Activated CD4-positive, alpha-beta T cell treated with anti-CD3 and anti-CD28 coated beads, Interleukin-2, amount 10 ng/mL, durations not matched to agents 24 days and 14 days (primary cell): ENCODE measurements at regions not wholly inside any gene's neighbourhood (a gene's known extent, or its start where the extent isn't known, plus 50 kb on each side); places are given as distances from the start of the nearest gene placed in this dataset.

ENCODE experiments used
- DNase-seq: peaks from one replicate; pipeline ENCODE4 v3.0.0; 2022
- H3K27ac Mint-ChIP-seq: one replicate; pipeline ENCODE4 v1.8.0; 2022; ENCODE audit warnings: mild to moderate bottlenecking, mixed read lengths
- H3K27me3 Mint-ChIP-seq: one replicate; pipeline ENCODE4 v1.8.0; 2022; ENCODE audit warnings: mixed read lengths
- H3K36me3 Mint-ChIP-seq: one replicate; pipeline ENCODE4 v1.8.0; 2022; ENCODE audit warnings: low read depth, mild to moderate bottlenecking, mixed read lengths
- H3K4me1 Mint-ChIP-seq: one replicate; pipeline ENCODE4 v1.8.0; 2021; ENCODE audit warnings: mixed read lengths
- H3K4me3 Mint-ChIP-seq: one replicate; pipeline ENCODE4 v1.8.0; 2022; ENCODE audit warnings: mild to moderate bottlenecking, moderate library complexity, mixed read lengths
- H3K9me3 Mint-ChIP-seq: one replicate; pipeline ENCODE4 v1.8.0; 2021; ENCODE audit warnings: mixed read lengths
- intact Hi-C: fragments of 100-400 bp; cut with micrococcal nuclease; formaldehyde crosslinking; loops from one replicate; pipeline ENCODE4 v1.15.1; 2023

DNA sequence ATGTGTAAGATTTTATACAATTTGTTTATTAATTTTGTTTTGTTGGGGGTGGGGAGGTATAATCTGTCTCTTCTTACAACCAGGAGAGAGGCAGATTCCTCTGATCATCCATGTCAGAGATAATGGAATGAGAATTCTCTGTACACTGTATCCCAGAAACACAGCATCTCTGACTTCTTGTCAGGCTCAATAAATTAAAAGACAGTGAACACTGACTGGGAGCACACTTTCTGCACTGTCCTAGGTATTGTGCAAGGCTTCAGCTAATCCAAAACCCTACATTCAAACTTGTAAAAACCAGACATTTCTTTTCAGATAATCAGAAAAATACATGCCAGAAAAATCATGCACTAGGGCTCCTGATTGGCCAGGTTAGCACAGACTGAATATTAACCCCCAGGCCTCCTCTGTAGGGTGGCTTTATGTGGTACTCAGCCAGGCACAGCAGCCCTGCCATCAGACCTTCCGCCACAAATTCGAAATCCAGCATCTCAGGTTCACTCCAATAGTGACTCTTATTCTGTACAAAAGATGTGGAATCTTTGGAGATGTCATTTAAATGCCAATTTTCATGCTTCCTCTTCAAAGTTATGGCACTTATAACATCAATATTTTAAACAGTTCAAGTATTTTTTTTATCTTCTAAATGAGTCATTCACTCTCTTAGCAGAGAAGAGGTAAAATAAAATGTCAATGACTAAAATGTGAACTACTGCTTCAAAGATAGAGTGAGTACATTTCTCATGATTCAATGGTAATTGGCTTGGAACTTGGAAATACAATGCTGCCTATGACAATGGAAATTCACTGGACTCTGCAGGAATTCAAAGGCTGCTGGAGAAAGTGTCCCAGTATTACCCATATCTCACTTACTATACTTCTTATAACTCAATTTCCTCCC, 211.5 kb downstream of the KLF12 start:
- Mint-ChIP-seq H3K27ac (no peak overlapping the region), H3K4me1 (peaks cover 21% of the 10 kb centered on the region), H3K4me3 (no peak overlapping the region), H3K9me3 (no peaks in the 10 kb centered on the region), H3K36me3 (peaks cover 4% of the 10 kb centered on the region), H3K27me3 (no peaks in the 10 kb centered on the region)
- intact Hi-C loops: loop anchor here (5.0 kb wide), 2 partner anchors 210 to 320 kb away; partner anchors contain the start of gene KLF12
- DNase-seq: no peak

DNA sequence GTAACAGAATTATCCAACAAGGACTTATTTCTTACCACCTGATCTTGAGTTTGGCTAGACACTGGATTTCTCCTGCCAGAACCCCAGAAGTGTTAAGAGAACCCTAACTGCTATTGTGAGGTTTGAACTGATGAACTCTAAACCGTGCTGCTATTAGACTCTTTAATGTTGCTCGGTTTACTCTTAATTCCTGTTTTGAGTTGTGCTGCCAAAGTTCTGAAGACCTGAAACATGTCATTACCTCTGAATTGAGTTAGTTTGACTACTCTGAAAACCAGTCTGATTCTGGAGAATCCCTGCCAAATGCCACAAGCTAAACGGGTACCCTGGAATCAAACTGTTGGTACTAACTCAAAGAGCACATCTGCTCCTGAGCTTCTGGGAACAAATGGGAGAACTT, 215.5 kb downstream of the KLF12 start:
- peaks cover 12% of the 10 kb centered on the region for H3K4me1 Mint-ChIP-seq
- no peak overlapping the region for H3K4me3 Mint-ChIP-seq
- no peak for DNase-seq
- no peaks in the 10 kb centered on the region for H3K9me3 Mint-ChIP-seq
- H3K27ac Mint-ChIP-seq: no peak overlapping the region
- intact Hi-C loops: no loop called here
- peaks cover 2% of the 10 kb centered on the region for H3K36me3 Mint-ChIP-seq
- H3K27me3 Mint-ChIP-seq: no peaks in the 10 kb centered on the region

DNA sequence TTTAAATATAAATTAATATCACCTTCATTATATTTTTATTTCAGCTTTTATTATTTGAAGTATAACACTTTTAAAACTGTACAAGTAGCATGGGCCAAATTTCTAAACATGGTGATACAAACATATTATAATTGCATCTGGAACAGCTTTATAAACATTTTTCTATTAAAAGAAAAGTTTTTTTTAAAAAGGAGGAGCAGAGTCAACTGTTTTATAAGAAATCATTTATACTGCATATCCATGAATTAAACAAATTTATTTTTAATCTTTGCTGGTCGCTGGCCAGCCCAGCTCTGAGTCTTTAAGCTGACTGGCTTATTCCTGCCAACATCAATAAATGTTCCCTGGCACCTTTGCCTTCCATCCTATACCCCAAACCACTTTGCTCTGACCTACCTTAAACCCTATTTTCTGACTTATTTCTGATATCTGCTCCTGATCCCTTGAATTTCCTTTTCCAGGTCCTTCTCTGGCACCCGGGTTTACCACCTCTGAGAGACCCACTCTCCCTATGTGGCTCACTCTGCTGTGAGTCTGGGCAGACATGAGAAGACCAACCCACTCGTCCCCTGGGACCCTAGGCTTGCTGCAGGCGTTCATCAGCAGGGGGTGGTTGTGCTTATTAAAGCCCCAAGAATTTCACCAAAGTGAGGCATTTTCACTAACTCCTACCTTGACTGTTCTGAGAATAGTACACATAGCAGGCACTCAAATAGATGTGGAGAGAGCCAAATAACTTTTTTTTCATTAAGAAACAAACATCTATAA, 220.3 kb downstream of the KLF12 start:
- no peak overlapping the region for H3K4me3 Mint-ChIP-seq
- H3K27me3 Mint-ChIP-seq: no peaks in the 10 kb centered on the region
- no peaks in the 10 kb centered on the region for H3K36me3 Mint-ChIP-seq
- no peak for DNase-seq
- intact Hi-C loops: no loop called here
- H3K4me1 Mint-ChIP-seq: peaks cover 8% of the 10 kb centered on the region
- no peak overlapping the region for H3K27ac Mint-ChIP-seq
- no peaks in the 10 kb centered on the region for H3K9me3 Mint-ChIP-seq

DNA sequence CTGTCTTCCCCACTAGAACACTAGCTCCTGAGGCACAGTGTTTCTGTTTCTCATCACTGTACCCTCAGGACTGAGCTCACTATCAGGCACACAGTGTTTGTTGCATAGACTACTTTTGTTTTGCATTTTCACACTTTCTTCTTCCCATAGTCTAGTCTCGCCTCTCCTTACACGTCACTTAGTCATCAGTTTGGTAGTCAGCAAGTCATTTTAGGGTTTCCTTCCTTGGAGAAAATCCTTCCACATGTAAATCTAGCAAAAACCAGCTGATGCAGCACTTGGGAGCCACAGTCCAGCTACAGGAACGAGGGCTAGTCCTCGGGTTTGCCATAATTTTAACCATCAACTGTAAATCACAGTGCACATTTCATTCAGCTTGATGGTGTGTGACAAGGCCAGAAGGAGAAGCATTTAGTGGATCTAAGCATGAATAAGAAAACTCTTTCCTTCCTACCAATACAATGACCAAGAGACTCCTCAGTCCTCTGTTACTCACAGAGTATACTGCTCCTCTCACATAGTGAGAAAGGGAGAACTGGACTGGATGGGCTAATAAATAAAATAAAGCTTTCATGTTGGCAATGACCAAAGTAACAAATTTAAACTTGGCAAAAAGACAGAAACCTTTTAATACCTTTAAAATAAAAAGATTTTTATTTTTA, 221.0 kb downstream of the KLF12 start:
- H3K27me3 Mint-ChIP-seq: no peaks in the 10 kb centered on the region
- H3K9me3 Mint-ChIP-seq: no peaks in the 10 kb centered on the region
- H3K27ac Mint-ChIP-seq: no peak overlapping the region
- intact Hi-C loops: no loop called here
- peaks cover 6% of the 10 kb centered on the region for H3K4me1 Mint-ChIP-seq
- DNase-seq: no peak
- no peak overlapping the region for H3K4me3 Mint-ChIP-seq
- H3K36me3 Mint-ChIP-seq: no peaks in the 10 kb centered on the region

GRCh38 chr13:73911361-73911760, 222.8 kb downstream of the KLF12 start:
- no peak overlapping the region for H3K27ac Mint-ChIP-seq
- no peaks in the 10 kb centered on the region for H3K36me3 Mint-ChIP-seq
- no peak overlapping the region for H3K4me3 Mint-ChIP-seq
- peaks cover 6% of the 10 kb centered on the region for H3K4me1 Mint-ChIP-seq
- intact Hi-C loops: no loop called here
- DNase-seq: no peak
- no peaks in the 10 kb centered on the region for H3K27me3 Mint-ChIP-seq
- no peaks in the 10 kb centered on the region for H3K9me3 Mint-ChIP-seq

GRCh38 chr13:73910733-73911132, 223.5 kb downstream of the KLF12 start:
- H3K9me3 Mint-ChIP-seq: no peaks in the 10 kb centered on the region
- H3K4me3 Mint-ChIP-seq: no peak overlapping the region
- peaks cover 6% of the 10 kb centered on the region for H3K4me1 Mint-ChIP-seq
- intact Hi-C loops: no loop called here
- DNase-seq: no peak
- H3K27ac Mint-ChIP-seq: no peak overlapping the region
- H3K36me3 Mint-ChIP-seq: no peaks in the 10 kb centered on the region
- H3K27me3 Mint-ChIP-seq: no peaks in the 10 kb centered on the region

GRCh38 chr13:73908809-73909208, 225.4 kb downstream of the KLF12 start:
- H3K4me1 Mint-ChIP-seq: peaks cover 6% of the 10 kb centered on the region
- no peak overlapping the region for H3K4me3 Mint-ChIP-seq
- no peak for DNase-seq
- no peaks in the 10 kb centered on the region for H3K27me3 Mint-ChIP-seq
- intact Hi-C loops: no loop called here
- H3K27ac Mint-ChIP-seq: no peak overlapping the region
- H3K9me3 Mint-ChIP-seq: no peaks in the 10 kb centered on the region
- H3K36me3 Mint-ChIP-seq: no peaks in the 10 kb centered on the region

GRCh38 chr13:73904625-73905024, 229.6 kb downstream of the KLF12 start:
- H3K4me3 Mint-ChIP-seq: no peak overlapping the region
- H3K27me3 Mint-ChIP-seq: no peaks in the 10 kb centered on the region
- no peaks in the 10 kb centered on the region for H3K9me3 Mint-ChIP-seq
- H3K36me3 Mint-ChIP-seq: no peaks in the 10 kb centered on the region
- no peak overlapping the region for H3K27ac Mint-ChIP-seq
- intact Hi-C loops: no loop called here
- H3K4me1 Mint-ChIP-seq: no peaks in the 10 kb centered on the region
- DNase-seq: no peak

DNA sequence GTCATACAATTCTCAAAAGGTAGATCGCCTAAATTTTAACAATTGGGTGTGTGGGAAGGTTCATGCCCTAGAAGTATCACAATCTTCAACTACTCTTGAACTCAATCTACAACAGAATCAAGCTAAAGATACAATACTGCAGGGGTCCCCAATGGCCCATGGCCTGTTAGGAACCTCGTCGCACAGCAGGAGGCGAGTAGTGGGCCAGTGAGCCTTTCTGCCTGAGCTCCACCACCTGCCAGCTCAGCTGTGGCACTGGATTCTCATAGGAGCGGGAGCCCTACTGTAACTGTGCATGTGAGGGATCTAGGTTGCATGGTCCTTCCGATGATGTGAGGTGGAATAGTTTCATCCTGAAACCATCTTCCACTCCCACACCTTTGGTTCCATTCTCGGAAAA, 230.6 kb downstream of the KLF12 start:
- Mint-ChIP-seq H3K4me3 (no peak overlapping the region), H3K36me3 (peaks cover 1% of the 10 kb centered on the region), H3K27ac (no peak overlapping the region), H3K9me3 (no peaks in the 10 kb centered on the region), H3K27me3 (no peaks in the 10 kb centered on the region), H3K4me1 (no peaks in the 10 kb centered on the region)
- intact Hi-C loops: no loop called here
- DNase-seq: no peak

DNA sequence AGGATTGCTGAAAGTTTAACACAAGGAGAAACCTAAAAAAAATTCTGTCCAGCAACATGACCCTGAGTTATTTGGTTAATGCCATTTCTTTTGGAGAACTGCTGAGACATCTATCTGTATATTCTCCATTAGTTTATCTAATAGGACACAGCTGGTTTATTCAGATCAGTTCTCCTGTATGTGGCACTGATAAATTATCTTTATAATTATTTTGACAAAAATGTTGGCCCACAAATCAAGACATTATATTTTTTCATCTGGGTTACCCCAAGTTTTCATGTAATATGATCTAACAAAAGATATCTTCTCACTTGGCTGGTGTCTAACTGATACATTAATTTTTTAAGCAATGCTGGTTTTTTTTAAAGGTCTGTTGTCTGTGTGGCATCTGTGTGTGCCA, 231.4 kb downstream of the KLF12 start:
- intact Hi-C loops: no loop called here
- Mint-ChIP-seq H3K27me3 (no peaks in the 10 kb centered on the region), H3K4me1 (no peaks in the 10 kb centered on the region), H3K36me3 (peaks cover 1% of the 10 kb centered on the region), H3K27ac (no peak overlapping the region), H3K9me3 (no peaks in the 10 kb centered on the region), H3K4me3 (no peak overlapping the region)
- DNase-seq: no peak

DNA sequence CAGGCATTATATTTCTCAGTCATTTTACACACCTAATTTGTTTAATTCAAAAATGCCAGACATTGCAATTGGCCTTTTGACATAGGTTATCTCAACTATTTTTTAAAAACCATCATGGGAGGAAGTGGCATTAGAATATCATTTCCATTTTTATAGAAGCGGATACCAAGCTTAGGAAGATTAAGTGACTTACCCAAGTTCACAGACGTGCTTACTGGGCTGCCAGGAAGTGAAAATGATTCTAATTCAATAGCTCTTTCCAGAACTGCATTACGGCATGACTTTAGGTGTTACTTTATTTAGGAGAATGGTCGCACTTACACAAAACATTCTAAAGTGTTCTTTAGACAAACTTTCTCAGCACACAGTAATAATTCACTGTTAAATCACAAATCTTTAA, 231.9 kb downstream of the KLF12 start:
- DNase-seq: no peak
- no peaks in the 10 kb centered on the region for H3K4me1 Mint-ChIP-seq
- intact Hi-C loops: no loop called here
- H3K4me3 Mint-ChIP-seq: no peak overlapping the region
- no peak overlapping the region for H3K27ac Mint-ChIP-seq
- H3K36me3 Mint-ChIP-seq: peaks cover 1% of the 10 kb centered on the region
- H3K27me3 Mint-ChIP-seq: no peaks in the 10 kb centered on the region
- H3K9me3 Mint-ChIP-seq: no peaks in the 10 kb centered on the region

GRCh38 chr13:73901324-73902068, 232.7 kb downstream of the KLF12 start:
- DNase-seq: no peak
- intact Hi-C loops: no loop called here
- Mint-ChIP-seq H3K4me3 (no peak overlapping the region), H3K9me3 (no peaks in the 10 kb centered on the region), H3K27ac (no peak overlapping the region), H3K4me1 (no peaks in the 10 kb centered on the region), H3K27me3 (no peaks in the 10 kb centered on the region), H3K36me3 (peaks cover 1% of the 10 kb centered on the region)

GRCh38 chr13:73900591-73900990, 233.6 kb downstream of the KLF12 start:
- Mint-ChIP-seq H3K36me3 (peaks cover 1% of the 10 kb centered on the region), H3K27me3 (no peaks in the 10 kb centered on the region), H3K9me3 (no peaks in the 10 kb centered on the region), H3K27ac (no peak overlapping the region), H3K4me3 (no peak overlapping the region), H3K4me1 (no peaks in the 10 kb centered on the region)
- DNase-seq: no peak
- intact Hi-C loops: no loop called here
